CD4-positive, alpha-beta T cell (primary cell): ENCODE measurements at regions not wholly inside any gene's neighbourhood (a gene's known extent, or its start where the extent isn't known, plus 50 kb on each side); places are given as distances from the start of the nearest gene placed in this dataset.

Source experiments
- ATAC-seq: fragments of 200-7000 bp; cut with Tn5 transposase; one replicate; pipeline ENCODE4 v1.10.0; 2022; ENCODE audit warnings: mild to moderate bottlenecking; ENCODE audit not compliant: poor library complexity
- CTCF ChIA-PET: fragments of 350-600 bp; sonication (Branson Sonifier 250); formaldehyde crosslinking; loops from one replicate; lab custom pipeline; 2021; ENCODE audit warnings: antibody characterized with exemption, inconsistent platforms; lab: Charles Lee
- POLR2A ChIA-PET: fragments of 350-600 bp; sonication (Branson Sonifier 250); formaldehyde crosslinking; loops from one replicate; lab custom pipeline; 2021; ENCODE audit warnings: antibody characterized with exemption, inconsistent platforms; lab: Charles Lee
- DNase-seq, 14 experiments: peaks; one replicate each; pipeline ENCODE4 v3.0.0-alpha.2; 2013 to 2020; ENCODE audit warnings: mixed read lengths in 2 of 14
- H3K27ac ChIP-seq, 2 donors: one replicate each; pipeline versions ENCODE4 v1.5.1 to v1.7.0; 2013; ENCODE audit warnings: low read length in 2 of 2, low read depth in 1 of 2, mild to moderate bottlenecking in 1 of 2
- H3K27me3 ChIP-seq, 2 experiments: 1 replicate in 1 of 2; 2 replicates in 1 of 2; pipeline versions ENCODE4 v1.6.1 to v1.7.0; 2013; ENCODE audit warnings: low read length in 2 of 2, control low read depth in 1 of 2, mild to moderate bottlenecking in 1 of 2, moderate library complexity in 1 of 2; ENCODE audit not compliant: insufficient read depth in 2 of 2, control insufficient read depth in 1 of 2
- H3K36me3 ChIP-seq: one replicate; pipeline ENCODE4 v1.6.1; 2013; ENCODE audit warnings: low read length, control low read depth; ENCODE audit not compliant: insufficient read depth
- H3K4me1 ChIP-seq: one replicate; pipeline ENCODE4 v1.6.1; 2013; ENCODE audit warnings: low read length, control low read depth; ENCODE audit not compliant: insufficient read depth
- H3K4me3 ChIP-seq: one replicate; pipeline ENCODE4 v1.5.1; 2013; ENCODE audit warnings: mild to moderate bottlenecking, low read length, moderate library complexity
- H3K9me3 ChIP-seq, 2 experiments: 1 replicate in 1 of 2; 2 replicates in 1 of 2; pipeline versions ENCODE4 v1.6.1 to v1.7.0; 2013; ENCODE audit warnings: low read length in 2 of 2, mild to moderate bottlenecking in 2 of 2, control low read depth in 1 of 2, moderate library complexity in 1 of 2; ENCODE audit not compliant: control insufficient read depth in 1 of 2, insufficient read depth in 1 of 2
- H3K27ac Mint-ChIP-seq: one replicate; pipeline ENCODE4 v1.8.0; 2020; ENCODE audit warnings: mixed read lengths
- H3K27me3 Mint-ChIP-seq: one replicate; pipeline ENCODE4 v1.8.0; 2021; ENCODE audit warnings: mixed read lengths
- H3K36me3 Mint-ChIP-seq: one replicate; pipeline ENCODE4 v1.8.0; 2021; ENCODE audit warnings: low read depth, mixed read lengths
- H3K4me1 Mint-ChIP-seq: one replicate; pipeline ENCODE4 v1.8.0; 2021; ENCODE audit warnings: low read depth, mixed read lengths
- H3K4me3 Mint-ChIP-seq: one replicate; pipeline ENCODE4 v1.8.0; 2020; ENCODE audit warnings: mild to moderate bottlenecking, mixed read lengths
- H3K9me3 Mint-ChIP-seq: one replicate; pipeline ENCODE4 v1.8.0; 2020; ENCODE audit warnings: mixed read lengths
- intact Hi-C, 2 experiments: fragments of 100-400 bp; cut with DNase I in 1 of 2; cut with micrococcal nuclease in 1 of 2; formaldehyde crosslinking; loops; one replicate each; pipeline versions ENCODE4 v1.15.1 to v1.9.0; 2023 to 2025; cut with DNase I, micrococcal nuclease
- TF ChIP-seq, protein P1 (sequence below): fragments of 200-600 bp; IDR thresholded peaks from one replicate; pipeline ENCODE4 v1.8.0; 2022; ENCODE audit warnings: antibody characterized with exemption, mild to moderate bottlenecking

- intact Hi-C loops: no loop called here
- H3K27ac Mint-ChIP-seq: no peak overlapping the region
- H3K36me3 Mint-ChIP-seq: no peaks in the 10 kb centered on the region
Measured at GRCh38 chr19:28504727-28505126, 708.2 kb downstream of the UQCRFS1 start.

DNA sequence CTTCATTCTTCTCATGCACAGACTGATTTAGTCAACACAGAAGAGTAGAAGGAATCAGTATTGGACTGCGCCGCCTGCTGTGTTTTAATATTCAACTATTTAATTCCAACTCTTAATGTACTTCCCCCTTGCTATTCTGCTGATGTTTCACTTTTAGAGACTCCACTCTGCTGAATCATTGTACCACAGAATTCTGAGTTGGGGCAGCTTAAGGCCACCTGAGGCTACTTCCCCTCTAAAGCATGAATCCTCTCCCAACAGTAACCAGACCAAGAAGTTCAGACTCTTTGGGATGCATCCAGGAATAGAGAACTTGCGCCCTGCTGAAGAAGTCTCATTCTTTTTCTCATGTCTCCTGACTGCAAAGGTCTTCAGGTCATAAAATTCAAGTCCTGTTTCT, 708.8 kb downstream of the UQCRFS1 start:
- no peaks in the 10 kb centered on the region for H3K36me3 ChIP-seq
- H3K4me1 Mint-ChIP-seq: peaks cover 21% of the 10 kb centered on the region
- ATAC-seq: no peak
- peaks cover 0 to 10% of the 10 kb centered on the region in 2 experiments for H3K9me3 ChIP-seq
- H3K27ac ChIP-seq: no peak overlapping the region
- H3K4me3 ChIP-seq: no peak overlapping the region
- POLR2A ChIA-PET: no interaction called here
- H3K27ac Mint-ChIP-seq: no peak overlapping the region
- H3K36me3 Mint-ChIP-seq: no peaks in the 10 kb centered on the region
- CTCF ChIA-PET: no interaction called here
- peaks cover 3% of the 10 kb centered on the region for H3K4me1 ChIP-seq
- peaks cover 4% of the 10 kb centered on the region for H3K27me3 Mint-ChIP-seq
- no peaks in the 10 kb centered on the region for H3K27me3 ChIP-seq
- no peak overlapping the region for H3K4me3 Mint-ChIP-seq
- TF ChIP-seq, protein P1, sequence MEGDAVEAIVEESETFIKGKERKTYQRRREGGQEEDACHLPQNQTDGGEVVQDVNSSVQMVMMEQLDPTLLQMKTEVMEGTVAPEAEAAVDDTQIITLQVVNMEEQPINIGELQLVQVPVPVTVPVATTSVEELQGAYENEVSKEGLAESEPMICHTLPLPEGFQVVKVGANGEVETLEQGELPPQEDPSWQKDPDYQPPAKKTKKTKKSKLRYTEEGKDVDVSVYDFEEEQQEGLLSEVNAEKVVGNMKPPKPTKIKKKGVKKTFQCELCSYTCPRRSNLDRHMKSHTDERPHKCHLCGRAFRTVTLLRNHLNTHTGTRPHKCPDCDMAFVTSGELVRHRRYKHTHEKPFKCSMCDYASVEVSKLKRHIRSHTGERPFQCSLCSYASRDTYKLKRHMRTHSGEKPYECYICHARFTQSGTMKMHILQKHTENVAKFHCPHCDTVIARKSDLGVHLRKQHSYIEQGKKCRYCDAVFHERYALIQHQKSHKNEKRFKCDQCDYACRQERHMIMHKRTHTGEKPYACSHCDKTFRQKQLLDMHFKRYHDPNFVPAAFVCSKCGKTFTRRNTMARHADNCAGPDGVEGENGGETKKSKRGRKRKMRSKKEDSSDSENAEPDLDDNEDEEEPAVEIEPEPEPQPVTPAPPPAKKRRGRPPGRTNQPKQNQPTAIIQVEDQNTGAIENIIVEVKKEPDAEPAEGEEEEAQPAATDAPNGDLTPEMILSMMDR: no peak
- intact Hi-C loops: no loop called here
- H3K9me3 Mint-ChIP-seq: no peaks in the 10 kb centered on the region
- DNase-seq: no peak

More at GRCh38 chr19:28504727-28505126, 708.2 kb downstream of the UQCRFS1 start:
- H3K4me1 ChIP-seq: peaks cover 3% of the 10 kb centered on the region
- H3K4me3 ChIP-seq: no peak overlapping the region
- TF ChIP-seq, protein P1: no peak
- Mint-ChIP-seq H3K4me1 (peaks cover 21% of the 10 kb centered on the region), H3K27me3 (peaks cover 4% of the 10 kb centered on the region), H3K9me3 (no peaks in the 10 kb centered on the region), H3K4me3 (no peak overlapping the region)
- peaks cover 0 to 10% of the 10 kb centered on the region in 2 experiments for H3K9me3 ChIP-seq
- ChIA-PET CTCF (no interaction called here), POLR2A (no interaction called here)
- no peaks in the 10 kb centered on the region for H3K27me3 ChIP-seq
- no peaks in the 10 kb centered on the region for H3K36me3 ChIP-seq
- no peak overlapping the region for H3K27ac ChIP-seq
- no peak for ATAC-seq
- no peak for DNase-seq

- H3K27ac ChIP-seq: no peak overlapping the region
- no peak overlapping the region for H3K4me3 ChIP-seq
- H3K9me3 ChIP-seq: peaks cover 0 to 10% of the 10 kb centered on the region in 2 experiments
- peaks cover 21% of the 10 kb centered on the region for H3K4me1 Mint-ChIP-seq
- H3K36me3 ChIP-seq: no peaks in the 10 kb centered on the region
- intact Hi-C loops: no loop called here
- CTCF ChIA-PET: no interaction called here
- H3K4me1 ChIP-seq: peaks cover 3% of the 10 kb centered on the region
- ATAC-seq: no peak
- POLR2A ChIA-PET: no interaction called here
- TF ChIP-seq, protein P1: no peak
- H3K27me3 ChIP-seq: no peaks in the 10 kb centered on the region
- H3K4me3 Mint-ChIP-seq: no peak overlapping the region
- H3K27me3 Mint-ChIP-seq: no peaks in the 10 kb centered on the region
- H3K36me3 Mint-ChIP-seq: no peaks in the 10 kb centered on the region
- DNase-seq: no peak
- no peaks in the 10 kb centered on the region for H3K9me3 Mint-ChIP-seq
- no peak overlapping the region for H3K27ac Mint-ChIP-seq
Measured at GRCh38 chr19:28502879-28503734, 709.8 kb downstream of the UQCRFS1 start.
